HG02623 (cell line): ENCODE measurements at regions not wholly inside any gene's neighbourhood (a gene's known extent, or its start where the extent isn't known, plus 50 kb on each side); places are given as distances from the start of the nearest gene placed in this dataset.
"Not testable (repeated sequence)": the region's sequence is repeated elsewhere in the genome, so short reads cannot be mapped to it uniquely, and the experiment has no call there.

Source experiments
- ATAC-seq: cut with Tn5 transposase; IDR thresholded peaks from one replicate; pipeline ENCODE4 v1.9.1; 2021; ENCODE audit warnings: moderate library complexity; ENCODE audit not compliant: unreplicated experiment

GRCh38 chr3:10109-10996, 186.2 kb upstream of the CHL1 start:
- ATAC-seq, result not testable (repeated sequence)

DNA sequence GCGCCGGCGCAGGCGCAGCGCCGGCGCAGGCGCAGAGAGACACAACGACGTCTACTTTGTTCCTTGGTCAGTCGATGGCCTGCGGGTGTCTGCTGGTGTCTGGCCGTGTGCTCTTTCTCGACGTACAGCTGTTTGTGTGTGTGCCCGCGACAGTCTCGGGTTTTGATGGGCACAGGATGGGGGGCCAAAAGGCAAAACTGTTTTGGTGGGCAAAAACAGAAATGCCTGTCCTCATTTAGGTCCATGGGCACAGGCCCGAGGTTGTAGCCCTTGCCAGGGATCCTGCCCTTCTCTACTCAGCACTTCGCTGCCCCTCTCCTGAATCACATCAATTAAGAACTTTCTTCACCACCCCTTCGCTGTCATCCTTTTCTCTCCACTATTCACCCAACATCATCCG, 184.8 kb upstream of the CHL1 start:
- no peak for ATAC-seq

DNA sequence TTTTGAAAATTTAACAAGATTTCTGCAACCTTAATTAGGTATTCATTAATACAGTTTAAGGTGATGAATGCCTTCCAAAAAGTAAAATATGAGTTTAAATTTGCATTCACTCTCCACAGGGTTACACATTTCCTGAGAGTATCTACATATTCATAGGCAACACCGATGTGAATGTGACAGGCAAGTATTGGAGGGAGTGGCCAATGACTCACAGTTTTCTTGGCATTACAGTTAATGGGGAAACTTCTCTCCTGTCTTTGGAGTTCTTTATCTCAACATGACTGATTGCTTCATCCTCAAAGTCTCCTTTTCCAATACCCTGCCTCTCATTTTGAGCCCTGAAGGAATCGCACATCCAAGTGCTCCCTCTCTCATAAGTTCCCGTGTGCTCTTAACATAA, 181.9 kb upstream of the CHL1 start:
- no peak for ATAC-seq

DNA sequence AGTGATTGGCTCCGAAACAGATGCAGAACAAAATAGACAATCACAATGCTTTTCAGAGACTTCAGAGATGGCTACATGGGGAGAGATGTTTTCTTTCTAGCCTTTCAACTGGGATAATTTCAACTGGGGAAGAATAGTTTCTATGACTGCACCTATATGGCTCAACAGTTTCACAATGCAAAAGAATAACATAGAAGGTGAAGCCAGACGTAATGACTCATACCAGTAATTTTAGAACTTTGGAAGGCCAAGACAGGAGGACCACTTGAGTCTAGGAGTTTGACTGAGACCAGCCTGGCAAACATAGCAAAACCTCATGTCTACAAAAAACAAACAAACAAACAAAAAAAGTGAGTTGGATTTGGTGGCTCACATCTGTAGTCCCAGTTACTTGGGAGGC, 180.2 kb upstream of the CHL1 start:
- ATAC-seq, result no peak

- ATAC-seq, result no peak
These were observed 176.1 kb upstream of the CHL1 start for GRCh38 chr3:20421-20820.

DNA sequence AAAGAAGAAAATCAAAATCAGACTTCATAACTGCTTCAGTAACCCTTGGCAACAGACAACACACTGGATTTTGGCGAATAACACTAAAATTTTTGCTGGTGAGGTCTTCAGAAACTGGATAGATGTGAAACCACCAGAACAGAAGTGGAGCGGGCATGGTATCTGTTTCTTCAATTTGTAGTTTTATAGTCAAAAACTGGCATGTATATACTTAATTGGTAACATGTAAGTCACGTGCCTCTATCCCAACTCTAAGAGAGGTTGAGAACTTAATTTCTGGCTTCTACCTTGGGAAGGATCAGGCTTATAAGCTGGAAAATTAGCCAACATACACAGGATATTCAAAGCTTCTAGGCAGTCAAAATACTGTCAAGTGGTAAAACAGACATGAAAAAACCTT, 172.6 kb upstream of the CHL1 start:
- ATAC-seq, result no peak

DNA sequence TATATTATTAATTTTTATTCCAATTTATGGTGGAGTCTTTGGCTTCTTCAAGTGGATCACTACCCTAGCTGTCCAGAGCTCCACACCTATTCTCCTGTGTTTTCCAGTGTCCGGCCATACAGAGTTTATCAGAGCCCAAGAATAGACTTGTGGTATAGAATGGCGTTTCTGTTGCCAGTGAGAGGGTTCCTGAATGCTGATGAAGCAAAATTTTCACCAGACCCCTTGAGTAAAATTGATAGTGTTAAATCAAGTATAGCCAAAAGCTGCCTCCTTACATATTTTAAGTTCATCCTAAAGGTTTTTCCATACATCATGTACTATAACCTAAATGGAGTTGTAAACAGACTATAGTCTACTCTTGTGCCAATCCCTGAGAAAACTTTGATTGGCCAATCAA, 171.5 kb upstream of the CHL1 start:
- no peak for ATAC-seq

DNA sequence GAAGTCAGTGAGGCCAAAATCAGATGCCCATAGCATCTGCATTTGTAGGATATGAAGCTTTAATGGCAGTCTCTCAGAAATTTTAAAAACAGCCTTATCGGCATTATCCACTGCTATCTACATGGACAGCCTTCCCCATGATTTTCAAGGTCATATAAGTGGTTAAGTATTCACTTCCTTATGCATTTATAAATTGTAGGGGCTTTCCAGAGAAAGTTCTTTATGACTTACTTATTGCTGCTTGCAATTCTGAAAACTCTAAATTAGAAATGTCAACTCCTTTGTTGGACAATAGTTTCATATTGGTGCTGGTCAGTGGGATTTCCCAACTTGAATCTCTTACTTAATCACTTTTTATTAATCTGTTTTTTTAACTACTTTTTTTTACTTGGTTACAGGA, 160.6 kb upstream of the CHL1 start:
- not testable (repeated sequence) for ATAC-seq

DNA sequence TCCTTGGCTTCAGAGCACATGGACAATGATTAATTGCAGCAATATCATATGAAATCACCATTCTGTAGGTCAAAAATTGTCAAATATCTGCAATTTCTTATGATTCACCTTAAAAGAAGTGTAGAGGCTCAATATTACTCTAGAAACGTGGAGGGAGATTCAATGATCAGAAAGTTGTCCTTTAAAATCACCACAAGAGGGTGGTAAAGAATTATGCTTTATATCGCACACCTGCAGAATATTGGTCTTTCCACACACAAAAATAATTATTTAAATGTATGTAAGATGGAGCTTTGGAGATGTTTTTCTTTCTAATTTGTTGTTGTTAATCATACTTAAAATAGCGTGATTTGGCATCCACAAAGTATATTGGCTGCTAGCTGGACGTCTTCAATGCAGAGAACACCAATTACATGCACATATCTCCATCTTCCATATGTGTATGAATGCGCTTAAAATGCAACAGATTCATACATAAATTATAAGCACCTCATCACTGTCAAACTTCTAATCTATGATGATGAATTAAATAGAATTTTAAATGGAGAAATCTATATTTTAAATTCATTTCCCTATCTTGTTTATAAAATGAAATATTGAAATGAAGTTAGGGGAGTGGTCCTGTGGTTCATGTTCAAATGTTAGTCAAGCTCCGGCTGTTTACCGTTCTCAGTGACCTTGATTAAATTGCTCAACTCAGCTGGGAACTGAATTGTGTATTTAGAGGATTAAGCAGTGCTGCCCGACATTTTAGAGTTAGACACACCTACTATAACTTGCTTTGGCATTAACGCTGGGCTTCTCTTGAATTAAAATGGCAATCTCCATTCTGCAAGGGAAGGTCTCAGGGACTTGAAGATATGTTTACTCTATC, 153.5 kb upstream of the CHL1 start:
- ATAC-seq, result not testable (repeated sequence)

GRCh38 chr3:44028-44676, 152.4 kb upstream of the CHL1 start:
- ATAC-seq, result no peak

- ATAC-seq, result not testable (repeated sequence)
These were observed 151.6 kb upstream of the CHL1 start for GRCh38 chr3:44941-45340.

DNA sequence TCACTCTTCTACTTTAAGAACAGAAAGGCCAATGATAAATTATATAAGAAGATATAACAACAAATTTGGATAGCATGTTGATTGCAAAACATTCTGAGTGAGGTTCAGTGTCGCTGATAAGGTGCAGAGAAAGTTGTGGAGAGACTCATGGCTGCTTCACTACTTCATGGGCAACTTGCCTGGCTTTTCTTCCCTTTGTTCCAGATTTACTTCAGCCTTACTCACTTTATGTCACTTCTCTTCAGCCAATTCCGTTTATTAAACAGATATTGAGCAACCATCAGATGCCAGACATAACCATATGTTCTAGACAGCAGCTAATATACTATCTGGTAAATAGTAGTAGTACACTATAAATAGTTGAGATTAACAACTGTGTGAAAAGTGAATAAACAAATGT, 150.0 kb upstream of the CHL1 start:
- no peak for ATAC-seq

GRCh38 chr3:53441-53840, 143.1 kb upstream of the CHL1 start:
- ATAC-seq, result not testable (repeated sequence)

DNA sequence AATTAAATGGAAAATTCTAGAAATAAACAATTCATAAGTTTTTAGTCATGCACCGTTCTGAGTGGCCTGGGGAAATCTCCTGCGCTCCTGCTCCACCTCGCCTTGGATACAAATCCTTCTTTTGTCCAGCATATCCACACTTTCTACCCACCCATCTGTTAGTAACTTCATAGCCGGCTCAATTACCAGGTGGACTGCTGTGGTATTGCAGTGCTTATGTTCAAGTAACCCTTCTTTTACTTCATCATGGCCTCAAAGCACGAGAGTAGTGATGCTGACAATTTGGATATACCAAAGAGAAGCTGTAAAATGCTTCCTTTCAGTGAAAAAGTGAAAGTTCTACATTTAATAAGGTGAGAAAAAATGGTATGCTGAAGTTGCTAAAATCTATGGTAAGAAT, 142.3 kb upstream of the CHL1 start:
- no peak for ATAC-seq

GRCh38 chr3:56672-57071, 139.9 kb upstream of the CHL1 start:
- ATAC-seq, result no peak

GRCh38 chr3:59854-60253, 136.7 kb upstream of the CHL1 start:
- ATAC-seq, result no peak

DNA sequence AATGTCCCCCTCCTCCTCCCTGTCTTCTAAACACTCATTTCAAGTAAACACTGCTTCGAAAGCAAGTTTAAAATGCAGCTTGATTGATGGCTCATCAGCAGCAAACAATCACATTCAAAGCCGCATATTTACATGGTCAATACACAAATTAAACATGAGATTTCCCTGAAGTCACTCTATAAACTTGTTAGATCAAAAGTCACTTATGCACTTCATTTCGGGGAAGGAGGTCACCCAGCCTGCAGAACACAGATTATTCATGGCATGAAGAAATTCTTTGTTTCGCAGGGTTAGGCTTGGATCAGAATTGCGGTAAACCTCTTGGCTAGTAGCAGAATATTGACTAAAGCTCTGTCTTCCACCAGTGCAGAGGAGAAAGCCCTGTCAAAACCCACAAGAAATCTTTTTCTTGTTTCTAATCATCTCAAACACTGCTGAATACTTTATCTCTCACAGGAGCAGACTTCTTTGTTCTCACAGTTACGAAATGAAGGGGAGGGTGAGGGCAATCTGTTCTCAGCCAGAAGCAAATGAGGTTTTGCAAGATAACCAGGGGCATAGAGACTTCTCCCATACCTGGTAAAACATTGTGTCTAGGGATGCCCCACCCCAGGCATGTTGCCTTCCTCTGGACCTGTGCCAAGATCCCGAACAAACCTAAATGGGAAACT, 133.3 kb upstream of the CHL1 start:
- ATAC-seq, result no peak

GRCh38 chr3:69690-70089, 126.9 kb upstream of the CHL1 start:
- ATAC-seq, result no peak

DNA sequence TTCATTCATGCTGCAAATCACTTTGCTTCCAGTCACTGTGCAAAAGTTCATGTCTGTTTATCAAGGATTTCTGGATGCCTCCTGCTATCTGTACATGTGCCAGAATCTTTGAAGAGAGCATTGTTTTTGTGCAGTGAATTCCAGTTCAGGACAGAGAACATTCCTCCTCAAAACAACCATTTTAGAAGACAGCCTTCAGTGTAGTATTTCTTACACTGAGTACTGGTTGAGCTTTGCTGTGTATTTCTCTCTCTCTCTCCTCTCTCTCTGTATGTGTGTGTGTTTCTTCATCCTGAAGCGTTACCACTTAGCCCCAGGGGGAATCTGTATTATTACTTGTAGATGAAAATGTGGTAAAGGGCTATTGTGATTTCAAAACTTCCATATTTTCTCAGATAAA, 123.8 kb upstream of the CHL1 start:
- no peak for ATAC-seq

GRCh38 chr3:73271-73670, 123.3 kb upstream of the CHL1 start:
- ATAC-seq, result no peak

DNA sequence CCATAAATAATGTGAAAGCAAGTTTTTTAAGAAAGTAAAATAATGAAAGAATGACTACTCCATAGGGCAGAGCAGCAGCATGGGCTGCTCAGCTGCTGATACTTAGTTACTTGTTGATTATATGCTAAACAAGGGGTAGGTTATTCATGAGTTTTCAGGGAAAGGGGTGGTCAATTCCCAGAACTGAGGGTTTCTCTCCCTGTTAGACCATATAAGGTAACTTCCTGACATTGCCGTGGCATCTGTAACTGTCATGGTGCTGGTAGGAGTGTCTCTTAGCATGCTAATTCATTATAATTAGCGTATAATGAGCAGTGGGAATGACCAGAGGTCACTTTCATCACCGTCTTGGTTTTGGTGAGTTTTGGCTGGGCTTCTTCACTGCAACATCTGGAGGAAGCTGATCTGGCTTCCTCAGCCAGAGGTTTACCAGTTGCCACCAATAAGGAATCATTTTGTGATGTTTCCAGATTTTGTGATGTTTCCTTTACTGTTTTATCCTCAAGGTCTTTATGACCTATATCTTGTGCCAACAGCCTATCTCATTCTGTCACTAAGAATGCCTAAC, 121.8 kb upstream of the CHL1 start:
- no peak for ATAC-seq
